GM11168 (cell line): ENCODE measurements at regions not wholly inside any gene's neighbourhood (a gene's known extent, or its start where the extent isn't known, plus 50 kb on each side); places are given as distances from the start of the nearest gene placed in this dataset.
"Not testable (repeated sequence)": the region's sequence is repeated elsewhere in the genome, so short reads cannot be mapped to it uniquely, and the experiment has no call there.

Experiments
- in situ Hi-C: fragments of 300-500 bp; cut with MboI; formaldehyde crosslinking; loops from one replicate; pipeline ENCODE4 v1.12.0; 2022; ENCODE audit warnings: low sequenced_read_pairs; ENCODE audit not compliant: unreplicated experiment

DNA sequence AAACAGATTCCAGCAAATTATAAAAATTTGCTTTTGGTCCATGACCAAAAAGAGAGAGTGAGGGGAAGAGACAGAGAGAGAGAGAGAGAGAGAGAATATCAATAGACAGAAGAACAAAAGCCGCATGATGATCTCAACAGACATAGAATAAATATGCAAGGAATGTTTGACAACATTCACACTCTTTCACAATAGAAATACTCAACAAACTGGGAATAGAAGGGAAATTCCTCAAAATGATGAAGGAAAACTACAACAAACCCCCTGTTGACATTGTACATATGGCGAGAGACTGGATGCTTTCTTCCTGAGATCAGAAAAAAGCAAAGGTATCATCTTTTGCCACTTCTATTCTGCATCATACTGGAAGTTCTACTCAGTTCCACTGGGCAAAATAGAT, 309.7 kb downstream of the RAD51AP2 start:
- in situ Hi-C loops: no loop called here

DNA sequence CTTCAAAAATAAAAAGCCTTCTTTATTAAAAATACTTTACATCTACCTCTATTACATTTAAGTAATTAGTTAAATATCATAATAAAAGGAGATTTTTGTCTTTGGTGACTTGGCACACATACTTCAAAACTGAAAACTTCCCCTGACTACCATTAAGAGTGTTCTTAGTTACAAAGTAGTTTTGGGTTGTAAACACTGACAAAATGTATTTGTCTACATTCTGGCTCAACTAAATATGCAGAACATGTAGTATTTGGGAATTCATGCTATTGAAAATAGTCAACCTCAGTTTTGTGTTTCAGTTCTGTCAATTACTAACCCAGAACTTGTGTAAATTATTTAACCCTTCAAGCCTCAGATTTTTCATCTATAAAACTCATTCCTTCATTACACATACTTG, 311.5 kb downstream of the RAD51AP2 start:
- in situ Hi-C loops: no loop called here

DNA sequence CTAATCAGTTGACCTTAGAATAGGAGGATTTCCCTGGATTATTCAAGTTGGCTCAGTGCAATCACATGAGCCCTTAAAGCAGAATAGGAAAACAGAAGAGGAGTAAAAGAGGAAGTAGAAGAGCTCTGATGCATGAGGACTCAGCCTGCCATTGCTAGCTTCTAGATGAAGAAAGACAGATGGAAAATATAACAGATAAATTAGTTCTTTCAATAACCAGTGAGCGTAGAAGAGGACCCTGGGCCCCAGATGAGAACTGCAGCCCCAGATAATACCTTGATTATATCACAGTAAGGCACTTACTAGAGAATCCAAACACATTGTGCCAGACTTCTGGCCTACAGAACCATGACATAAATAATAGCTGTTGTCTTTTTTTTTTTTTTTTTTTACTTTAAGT, 314.0 kb downstream of the RAD51AP2 start:
- in situ Hi-C loops: not testable (repeated sequence)

DNA sequence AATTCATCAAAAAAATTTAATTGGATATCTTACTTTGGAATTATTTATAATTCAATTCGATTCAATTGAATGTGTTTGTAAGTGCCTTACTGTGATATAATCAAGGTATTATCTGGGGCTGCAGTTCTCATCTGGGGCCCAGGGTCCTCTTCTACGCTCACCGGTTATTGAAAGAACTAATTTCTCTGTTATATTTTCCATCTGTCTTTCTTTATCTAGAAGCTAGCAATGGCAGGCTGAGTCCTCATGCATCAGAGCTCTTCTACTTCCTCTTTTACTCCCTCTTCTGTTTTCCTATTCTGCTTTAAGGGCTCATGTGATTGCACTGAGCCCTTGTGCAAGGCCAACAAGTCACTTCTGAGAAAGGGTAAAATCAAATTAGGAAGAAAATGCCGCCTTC, 315.6 kb downstream of the RAD51AP2 start:
- in situ Hi-C loops: not testable (repeated sequence)

DNA sequence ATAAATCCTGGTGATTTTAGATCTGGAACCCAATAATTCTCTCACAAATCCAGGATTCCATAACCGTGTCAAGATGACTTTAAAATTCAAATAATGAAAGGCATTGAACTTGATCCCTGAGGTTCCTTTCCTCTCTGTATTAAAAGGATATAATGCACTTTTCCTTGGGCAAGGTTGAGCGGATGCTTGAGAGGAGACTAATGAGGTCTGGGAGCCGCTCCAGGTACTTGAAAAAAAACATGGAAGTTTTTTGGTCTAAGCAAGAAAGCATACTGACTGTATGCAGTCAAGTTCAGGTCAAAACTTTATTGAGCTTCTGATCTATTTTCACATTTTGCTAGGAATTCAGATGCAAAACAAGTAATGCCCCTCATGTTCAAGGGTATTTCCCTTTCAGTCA, 318.5 kb downstream of the RAD51AP2 start:
- in situ Hi-C loops: no loop called here

DNA sequence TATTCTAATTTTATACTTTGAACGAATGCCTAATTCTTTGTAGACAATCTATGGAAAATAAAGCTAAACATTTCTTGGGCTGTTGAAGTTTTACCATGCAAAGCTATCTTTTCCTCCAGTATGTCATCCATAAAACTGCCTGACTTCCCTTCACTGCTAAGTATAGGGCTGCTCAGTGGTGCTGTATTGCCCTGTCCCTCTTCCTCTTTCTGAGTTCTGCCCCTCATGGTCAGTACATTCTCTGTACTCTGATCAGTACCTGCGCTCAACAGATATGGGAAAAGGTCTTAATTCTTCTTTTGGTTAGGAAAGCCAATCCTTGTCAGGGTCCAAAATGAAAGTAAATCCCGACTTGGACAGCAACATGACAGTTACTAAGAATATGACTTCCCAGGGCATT, 321.9 kb downstream of the RAD51AP2 start:
- in situ Hi-C loops: no loop called here

DNA sequence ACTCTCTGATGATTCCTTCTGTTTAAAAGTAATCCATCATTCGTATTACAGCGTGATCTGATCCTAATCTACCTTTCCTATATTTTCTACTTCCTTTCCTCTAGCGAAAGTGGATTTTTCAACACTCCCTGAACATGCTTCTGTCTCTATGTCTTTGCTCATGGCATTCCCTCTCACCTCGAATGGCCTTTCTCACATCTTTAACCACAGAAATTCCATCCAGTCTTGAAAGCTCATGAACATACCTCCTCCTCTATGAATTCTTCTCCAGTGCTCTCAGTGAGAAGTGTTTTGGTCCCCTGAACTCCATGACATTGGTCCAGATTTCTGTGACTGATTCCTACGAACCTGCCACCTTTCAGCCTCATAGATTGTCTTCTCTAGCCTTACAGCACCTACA, 323.2 kb downstream of the RAD51AP2 start:
- in situ Hi-C loops: no loop called here

DNA sequence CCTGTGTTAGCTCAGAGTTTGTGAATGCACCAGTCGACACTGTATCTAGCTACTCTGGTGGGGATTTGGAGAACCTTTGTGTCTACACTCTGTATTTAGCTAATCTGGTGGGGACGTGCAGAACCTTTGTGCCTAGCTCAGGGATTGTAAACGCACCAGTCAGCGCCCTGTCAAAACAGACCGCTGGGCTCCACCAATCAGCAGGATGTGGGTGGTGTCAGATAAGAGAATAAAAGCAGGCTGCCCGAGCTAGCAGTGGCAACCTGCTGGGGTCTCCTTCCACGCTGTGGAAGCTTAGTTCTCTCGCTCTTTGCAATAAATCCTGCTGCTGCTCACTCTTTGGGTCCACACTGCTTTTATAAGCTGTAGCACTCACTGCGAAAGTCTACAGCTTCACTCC, 324.2 kb downstream of the RAD51AP2 start:
- in situ Hi-C loops: no loop called here

DNA sequence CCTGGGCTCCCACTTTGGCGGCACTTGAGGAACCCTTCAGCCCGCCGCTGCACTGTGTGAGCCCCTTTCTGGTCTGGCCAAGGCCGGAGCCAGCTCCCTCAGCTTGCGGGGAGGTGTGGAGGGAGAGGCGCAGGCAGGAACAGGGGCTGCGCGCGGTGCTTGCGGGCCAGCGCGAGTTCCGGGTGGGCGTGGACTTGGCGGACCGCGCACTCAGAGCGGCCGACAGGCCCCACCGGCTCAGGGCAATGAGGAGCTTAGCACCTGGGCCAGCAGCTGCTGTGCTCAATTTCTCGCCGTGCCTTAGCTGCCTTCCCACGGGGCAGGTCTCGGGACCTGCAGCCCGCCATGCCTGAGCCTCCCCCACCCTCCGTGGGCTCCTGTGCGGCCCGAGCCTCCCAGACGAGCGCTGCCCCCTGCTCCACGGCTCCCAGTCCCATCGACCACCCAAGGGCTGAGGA, 324.8 kb downstream of the RAD51AP2 start:
- in situ Hi-C loops: not testable (repeated sequence)

DNA sequence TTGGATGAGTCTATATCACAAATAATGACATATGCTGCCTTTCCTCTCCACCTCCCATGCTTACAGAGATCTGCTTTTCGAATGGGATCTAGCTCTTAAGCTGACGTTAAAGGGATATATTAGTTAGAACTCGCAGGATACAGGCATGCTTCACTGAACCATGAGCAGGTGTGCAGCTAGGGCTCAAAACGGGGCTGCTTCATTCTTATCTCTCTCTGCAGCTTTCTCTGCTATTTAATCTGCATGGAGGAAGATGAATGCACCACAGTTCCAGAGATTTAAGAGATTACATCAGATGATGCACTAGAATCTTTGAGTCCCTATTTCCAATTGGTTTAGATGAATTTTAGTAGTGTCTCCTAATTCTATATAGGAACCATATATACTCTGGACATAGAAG, 327.0 kb downstream of the RAD51AP2 start:
- in situ Hi-C loops: no loop called here

DNA sequence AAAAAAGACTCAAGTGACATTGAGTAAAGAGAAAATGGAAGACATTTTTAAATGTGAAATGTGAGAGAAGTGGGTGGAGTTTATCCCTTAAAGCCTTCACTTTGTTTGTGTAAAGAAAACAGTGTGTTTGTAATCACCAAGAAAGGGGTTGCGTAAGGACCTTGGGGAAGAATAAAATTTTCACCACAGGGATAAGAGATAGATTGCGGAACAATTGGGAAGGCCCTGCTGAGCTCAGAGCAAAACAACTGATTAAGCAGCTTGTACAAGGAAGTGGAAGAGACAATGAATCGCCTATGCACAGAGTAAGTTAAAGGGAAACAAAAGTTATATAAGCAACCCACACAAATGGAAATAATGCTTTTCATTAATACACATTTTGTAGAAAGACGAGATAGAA, 327.7 kb downstream of the RAD51AP2 start:
- in situ Hi-C loops: no loop called here

DNA sequence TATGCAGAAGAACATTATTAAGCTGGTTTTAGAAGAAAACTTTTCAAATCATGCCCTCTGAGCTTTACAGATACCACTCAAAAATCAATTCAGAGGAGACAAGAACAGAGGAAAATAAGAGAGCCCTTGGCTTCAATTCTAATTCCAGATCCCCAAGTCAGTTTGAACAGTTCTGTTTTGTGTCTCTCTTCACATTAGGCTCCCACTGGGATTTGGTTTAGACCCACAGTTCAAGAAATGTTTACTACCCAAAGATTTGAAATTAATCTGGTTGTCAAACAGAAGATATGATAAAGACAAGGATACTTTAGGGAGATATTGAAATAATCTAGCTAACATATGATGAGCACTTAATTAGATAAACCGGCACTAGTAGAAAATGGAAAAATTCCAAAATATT, 329.5 kb downstream of the RAD51AP2 start:
- in situ Hi-C loops: no loop called here

DNA sequence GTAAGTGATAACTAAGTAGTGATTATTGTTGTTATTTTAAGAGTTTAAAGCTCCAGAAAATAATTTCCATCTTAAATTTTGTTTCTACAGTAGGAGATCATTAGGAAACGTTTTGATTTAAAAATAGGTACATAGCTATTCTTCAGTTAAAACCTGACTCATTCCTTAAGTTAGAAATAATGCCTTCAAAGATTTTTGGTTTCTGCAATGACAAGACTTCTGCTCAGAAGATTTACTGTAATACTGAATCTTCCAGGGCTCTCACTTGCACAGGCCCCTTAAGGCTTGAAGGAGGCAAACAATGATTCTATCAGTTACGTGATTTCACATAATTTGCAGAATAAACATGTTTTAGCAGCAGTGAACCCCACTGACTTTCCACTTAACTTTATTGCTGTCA, 333.7 kb downstream of the RAD51AP2 start:
- in situ Hi-C loops: no loop called here

DNA sequence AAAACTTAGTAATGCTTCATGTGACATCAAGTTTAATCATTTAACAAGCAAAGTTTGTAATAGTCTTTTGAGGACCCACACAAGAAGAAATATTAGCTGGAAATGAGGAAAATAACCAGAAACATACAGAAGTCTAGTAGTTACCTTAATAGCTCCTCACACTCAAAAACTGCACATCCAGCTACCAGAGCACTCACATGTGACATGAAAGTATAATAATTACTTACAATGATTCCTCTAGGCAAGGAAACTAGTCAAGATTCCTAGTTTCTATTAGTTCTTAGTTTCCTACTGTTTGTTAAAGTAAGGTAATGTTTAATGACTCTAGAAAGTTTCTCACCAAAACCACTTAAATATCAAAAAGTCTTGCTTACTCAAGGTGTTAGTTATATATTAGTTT, 335.8 kb downstream of the RAD51AP2 start:
- in situ Hi-C loops: no loop called here

DNA sequence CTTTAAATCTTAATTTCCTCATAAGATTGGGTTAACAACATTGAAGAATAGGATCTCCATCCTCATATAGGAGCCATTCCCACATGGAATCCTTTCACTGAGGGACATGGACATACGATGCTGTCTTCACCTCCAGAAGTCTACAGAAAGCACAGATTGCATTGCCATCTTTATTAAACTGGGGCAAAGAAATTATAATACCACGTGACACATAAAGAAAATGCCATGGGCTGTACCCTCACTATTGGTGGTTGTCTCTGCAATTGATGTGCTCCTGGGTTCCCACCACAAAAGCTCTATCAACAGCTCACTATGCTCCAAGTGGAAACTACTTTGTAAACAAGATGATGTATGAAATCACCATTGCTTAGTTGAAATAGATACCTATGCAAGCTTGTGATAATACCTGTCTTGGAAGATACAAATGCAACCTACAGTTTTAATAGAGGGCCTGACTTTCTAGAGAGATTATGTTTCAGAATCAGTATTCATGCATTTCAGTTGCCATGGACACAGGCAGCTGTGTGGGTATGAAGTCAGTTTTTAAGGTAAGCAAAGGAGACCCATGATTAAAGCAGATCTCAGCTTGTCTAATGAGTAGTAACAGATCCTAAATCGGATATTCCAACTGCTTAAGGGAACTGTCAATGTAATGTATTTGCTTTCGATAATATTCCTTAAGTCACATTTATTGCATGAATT, 337.0 kb downstream of the RAD51AP2 start:
- in situ Hi-C loops: no loop called here

DNA sequence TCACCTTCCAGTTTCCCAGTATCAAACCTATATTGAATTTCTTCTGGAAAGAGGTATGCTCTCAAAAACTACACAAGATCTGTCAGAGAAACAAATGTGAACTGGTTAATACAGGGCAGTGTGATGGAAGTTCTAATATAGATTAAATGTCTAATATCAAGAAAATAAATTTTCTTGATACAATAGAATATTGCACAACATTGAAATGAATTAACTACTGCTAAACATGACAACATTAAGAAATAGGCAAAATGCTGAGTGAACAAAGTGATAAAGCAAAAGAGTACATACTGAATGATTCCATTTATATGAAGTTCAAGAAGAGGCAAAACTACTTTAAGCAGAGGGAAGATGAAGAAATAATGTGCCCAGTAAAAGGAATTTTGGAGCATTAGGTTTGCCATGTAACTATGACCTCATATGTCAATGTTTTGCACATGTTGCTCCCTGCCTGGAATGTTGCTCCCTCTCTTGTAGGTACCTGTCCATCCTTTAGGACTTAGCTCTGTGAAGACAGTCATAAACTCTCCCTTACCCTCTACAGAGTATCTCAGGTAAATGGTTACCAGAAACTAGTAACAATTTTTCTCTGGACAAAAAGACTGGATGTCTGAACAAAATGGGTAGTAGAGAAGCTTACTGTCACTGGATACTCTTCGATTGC, 339.0 kb downstream of the RAD51AP2 start:
- in situ Hi-C loops: no loop called here

DNA sequence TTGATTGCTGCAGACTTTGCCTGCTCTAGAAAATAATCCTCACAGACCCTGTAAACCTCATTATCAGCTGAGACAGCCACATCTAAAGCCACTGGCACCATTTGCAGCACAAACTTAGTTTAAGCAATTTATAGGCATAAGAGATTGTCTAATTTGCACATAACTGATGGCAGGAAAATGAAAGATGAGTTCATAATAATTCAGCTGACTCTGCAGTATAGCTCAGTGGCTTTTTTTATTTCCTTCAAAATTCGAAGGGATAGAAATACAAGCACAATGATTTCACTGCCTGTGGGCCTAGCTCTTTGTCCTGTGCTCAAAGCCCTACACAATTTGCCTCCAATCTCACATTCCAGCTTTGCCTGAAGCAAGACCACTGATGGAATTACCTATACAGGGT, 341.2 kb downstream of the RAD51AP2 start:
- in situ Hi-C loops: no loop called here

DNA sequence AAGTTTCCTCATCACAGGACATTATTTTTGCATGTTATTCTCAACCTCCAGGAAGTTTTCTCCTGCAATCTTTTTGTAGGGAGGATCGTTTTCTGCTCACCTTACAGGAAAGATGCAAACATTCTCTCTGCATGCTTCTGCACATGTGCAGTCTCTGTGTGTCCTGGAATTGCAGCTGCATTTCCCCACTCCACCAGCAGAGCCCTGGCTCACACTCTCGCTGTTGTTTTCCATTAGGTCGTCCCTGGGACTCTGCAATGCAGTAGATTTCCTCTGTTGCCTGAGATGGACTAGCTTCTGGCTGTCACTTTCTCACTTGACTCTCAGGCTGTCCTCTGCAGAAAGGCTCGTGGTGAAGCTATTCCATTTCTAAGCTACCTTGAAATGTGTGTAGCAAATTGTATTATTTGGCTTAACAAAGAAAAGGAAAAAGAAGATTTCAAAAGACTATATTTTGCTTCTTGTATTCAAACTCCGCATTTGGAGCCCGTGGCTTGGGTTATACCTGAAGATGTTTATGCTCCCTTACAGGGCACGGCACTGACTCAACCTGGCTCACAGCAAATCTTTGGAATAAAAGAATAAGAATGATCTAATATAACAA, 346.7 kb downstream of the RAD51AP2 start:
- in situ Hi-C loops: no loop called here

DNA sequence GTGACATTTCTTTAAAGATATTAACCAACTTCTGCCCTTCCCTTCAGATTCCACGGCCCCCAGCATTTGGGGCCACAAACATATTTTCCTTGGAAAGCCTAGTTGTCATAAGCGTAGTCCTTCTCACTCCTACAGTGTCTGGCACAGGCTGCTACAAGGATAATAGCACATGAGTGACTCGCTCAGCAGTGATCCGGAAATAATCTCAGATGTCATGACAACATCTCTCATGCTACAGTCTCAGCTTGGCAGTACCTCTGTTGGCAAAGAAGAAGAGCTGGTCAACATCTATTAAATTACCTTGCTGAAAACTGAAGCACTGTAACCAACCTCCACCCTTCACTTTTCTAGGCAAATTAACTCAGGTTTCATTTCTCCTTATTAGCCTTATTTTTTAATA, 351.7 kb downstream of the RAD51AP2 start:
- in situ Hi-C loops: no loop called here

DNA sequence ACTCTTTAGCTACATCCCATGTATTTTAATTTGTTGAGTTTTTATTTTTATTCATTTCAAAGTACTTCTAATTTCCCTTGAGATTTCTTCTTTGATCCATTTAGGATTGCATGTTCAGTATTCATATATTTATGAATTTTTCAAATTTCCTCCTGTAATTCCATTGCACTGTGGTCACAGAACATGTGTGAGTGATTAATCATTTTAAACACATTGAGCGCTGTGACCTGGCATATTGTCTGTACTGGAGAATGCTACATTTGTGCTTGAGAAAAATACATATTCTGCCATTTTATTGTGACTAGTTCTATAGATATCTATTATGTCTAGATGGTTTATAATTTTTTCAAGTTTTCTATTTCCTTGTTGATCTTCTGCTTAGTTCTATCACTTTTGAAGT, 353.7 kb downstream of the RAD51AP2 start:
- in situ Hi-C loops: no loop called here

DNA sequence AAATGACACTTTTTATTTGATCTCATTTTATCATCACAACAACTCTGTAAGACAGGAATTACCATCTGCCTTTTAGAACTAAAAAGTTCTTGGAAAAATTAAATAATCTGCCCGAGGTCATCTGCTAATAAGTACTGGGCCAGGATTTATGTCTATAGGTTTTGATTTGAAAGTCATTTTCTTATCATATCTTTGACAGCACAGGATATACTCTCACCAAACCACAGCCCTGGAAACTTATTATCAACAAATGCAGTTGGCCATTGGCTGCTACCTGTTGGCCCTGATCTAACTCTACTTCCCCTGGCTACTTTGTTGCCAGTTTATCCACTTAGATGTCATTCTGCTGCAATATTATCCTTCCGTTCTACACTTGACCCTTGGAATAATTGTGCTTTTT, 354.6 kb downstream of the RAD51AP2 start:
- in situ Hi-C loops: no loop called here

DNA sequence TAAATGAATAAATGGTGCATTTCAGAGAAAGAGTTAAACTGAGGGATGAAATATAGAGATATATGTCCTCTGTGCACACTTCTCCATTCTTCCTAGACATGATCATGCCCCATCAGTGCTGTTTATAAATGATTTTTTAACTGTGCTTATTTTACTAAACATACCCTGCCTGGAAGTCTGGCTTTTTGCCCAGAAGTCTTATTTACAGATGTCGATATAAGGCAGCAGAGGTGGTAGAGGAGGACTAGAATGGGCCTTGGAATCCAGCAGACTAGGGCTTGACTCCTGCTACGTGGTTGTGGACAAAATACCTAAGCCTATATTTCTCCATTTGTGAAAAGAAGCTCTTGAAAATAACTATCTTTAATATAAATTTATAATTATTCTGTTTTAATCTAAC, 355.5 kb downstream of the RAD51AP2 start:
- in situ Hi-C loops: no loop called here
